ENCODE measurements at regions not wholly inside any gene's neighbourhood (a gene's known extent, or its start where the extent isn't known, plus 50 kb on each side); places are given as distances from the start of the nearest gene placed in this dataset.

DNA sequence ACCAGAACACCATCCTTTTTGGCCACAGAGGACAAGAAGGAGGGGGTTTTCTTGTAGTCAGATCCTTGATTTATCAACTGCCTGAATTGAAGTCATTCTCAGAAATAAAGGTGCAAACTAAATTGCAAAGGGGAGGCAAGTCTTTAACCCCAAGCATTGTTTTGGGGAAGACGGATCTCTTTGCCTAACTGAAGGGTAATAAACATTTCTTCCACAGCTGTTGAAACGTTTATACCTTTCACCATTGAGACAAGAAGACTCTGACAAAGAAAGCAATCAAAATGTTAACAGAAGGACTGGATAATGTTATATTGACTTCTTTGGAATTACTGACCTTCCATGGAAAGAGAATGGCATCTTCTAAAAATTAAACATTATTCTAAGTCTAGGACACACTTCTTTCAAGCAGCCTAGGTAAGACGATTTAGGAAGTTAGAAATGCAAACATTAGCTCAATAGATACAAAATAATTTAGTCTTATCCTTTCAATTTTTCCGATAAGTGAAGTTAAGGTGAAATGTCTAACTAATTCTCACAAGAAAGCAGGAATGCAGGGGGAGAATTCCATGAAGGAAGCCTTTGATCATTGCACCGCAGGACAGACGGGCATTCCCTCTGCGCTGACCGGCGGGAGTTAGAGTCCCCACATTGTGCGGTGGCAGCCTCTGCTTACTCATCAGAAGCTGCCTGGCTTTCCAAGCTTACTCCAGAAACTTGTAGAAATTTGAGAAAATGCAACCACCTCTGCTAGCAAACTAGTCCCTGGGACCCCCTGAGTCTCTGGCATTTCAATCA lies 69.4 kb upstream of the COPS8 start:
- DNase-seq, result no peak
- POLR2A ChIA-PET, result no interaction called here
- Histone ChIP-seq H3K9me3 (ENCODE audit: control extremely low read depth in 1 of 5, control insufficient read depth in 4 of 5, insufficient read depth in 2 of 5, low read depth in 1 of 5, low read length in 4 of 5) (peaks cover 0 to 3% (median 0%) of the 10 kb centered on the region in 5 experiments), H3K4me3 (ENCODE audit: control insufficient read depth in 1 of 7, extremely low read depth in 1 of 7, insufficient read depth in 4 of 7, low read depth in 2 of 7, low read length in 6 of 7) (no peak overlapping the region), H3K4me1 (ENCODE audit: control extremely low read depth in 1 of 4, control insufficient read depth in 4 of 4, insufficient read depth in 4 of 4, low read length in 3 of 4) (peaks cover 0 to 7% (median 0%) of the 10 kb centered on the region in 4 experiments), H3K27me3 (replicated peaks in 2 of 5; ENCODE audit: control insufficient read depth in 4 of 5, insufficient read depth in 5 of 5, low read length in 4 of 5) (peaks cover 0 to 1% (median 0%) of the 10 kb centered on the region in 5 experiments), H3K27ac (ENCODE audit: insufficient read depth in 1 of 2, low read depth in 1 of 2, low read length in 2 of 2, poor library complexity in 1 of 2, severe bottlenecking in 2 of 2) (no peak overlapping the region), H3K36me3 (ENCODE audit: control insufficient read depth in 4 of 4, insufficient read depth in 4 of 4, low read length in 3 of 4) (no peaks in the 10 kb centered on the region)
- 100% methylated on average over 7 of the region's 10 CpGs for WGBS (ENCODE audit: insufficient coverage)
- CTCF ChIA-PET, result interaction anchor here (0.9 kb wide), 1 partner anchor 11 kb away, joined by 3 read pairs; no protein-coding TSS in a partner anchor

DNA sequence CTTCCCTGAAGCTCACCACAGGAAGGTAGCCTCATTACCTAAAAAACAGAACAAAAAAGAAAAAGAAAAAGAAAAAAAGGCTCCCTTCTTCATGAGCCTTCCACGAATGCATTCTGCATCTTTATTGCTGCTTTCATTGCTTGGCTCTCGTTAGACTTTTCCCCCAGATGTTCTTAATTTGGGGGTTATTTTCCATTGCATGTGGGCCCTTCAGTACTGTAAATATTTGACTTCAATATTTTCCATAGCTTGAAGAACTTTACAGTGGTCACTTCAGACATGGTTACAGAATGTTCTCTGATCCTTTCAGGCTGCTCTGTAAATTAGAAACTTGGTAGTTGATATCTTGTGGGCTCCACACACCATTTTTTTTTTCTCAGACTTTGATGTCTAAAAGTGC lies 65.6 kb upstream of the COPS8 start:
- ChIA-PET POLR2A (no interaction called here), CTCF (no interaction called here)
- DNase-seq, result no peak
- no peak overlapping the region for H3K4me3 ChIP-seq (ENCODE audit: control insufficient read depth in 1 of 7, extremely low read depth in 1 of 7, insufficient read depth in 4 of 7, low read depth in 2 of 7, low read length in 6 of 7)
- H3K9me3 ChIP-seq (ENCODE audit: control extremely low read depth in 1 of 5, control insufficient read depth in 4 of 5, insufficient read depth in 2 of 5, low read depth in 1 of 5, low read length in 4 of 5), result peaks cover 0 to 3% (median 0%) of the 10 kb centered on the region in 5 experiments
- WGBS (ENCODE audit: insufficient coverage), result no CpG with 5 or more reads among the region's 2 CpGs
- no peaks in the 10 kb centered on the region for H3K36me3 ChIP-seq (ENCODE audit: control insufficient read depth in 4 of 4, insufficient read depth in 4 of 4, low read length in 3 of 4)
- peaks cover 0 to 4% (median 0%) of the 10 kb centered on the region in 4 experiments for H3K4me1 ChIP-seq (ENCODE audit: control extremely low read depth in 1 of 4, control insufficient read depth in 4 of 4, insufficient read depth in 4 of 4, low read length in 3 of 4)
- H3K27me3 ChIP-seq (replicated peaks in 2 of 5; ENCODE audit: control insufficient read depth in 4 of 5, insufficient read depth in 5 of 5, low read length in 4 of 5), result no peaks in the 10 kb centered on the region
- H3K27ac ChIP-seq (ENCODE audit: insufficient read depth in 1 of 2, low read depth in 1 of 2, low read length in 2 of 2, poor library complexity in 1 of 2, severe bottlenecking in 2 of 2), result no peak overlapping the region

DNA sequence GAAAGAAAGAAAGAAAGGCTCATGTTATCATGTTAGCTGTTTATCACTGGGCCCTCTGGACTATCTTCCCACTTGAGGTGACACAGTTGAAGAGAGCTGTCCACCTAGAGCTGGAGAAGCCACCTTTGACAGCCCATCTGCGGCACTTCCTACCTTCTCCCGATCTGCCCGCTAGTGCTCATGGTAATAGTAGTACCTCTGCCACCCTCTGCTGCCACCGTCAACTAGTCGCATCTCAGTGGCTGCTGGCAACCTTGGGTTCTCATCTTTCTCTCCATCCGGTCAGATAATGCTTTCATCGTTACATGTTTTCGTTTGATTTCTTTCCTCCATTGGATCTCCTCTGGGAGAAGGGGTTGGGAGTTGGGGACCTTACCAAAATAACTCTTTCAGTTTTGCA lies 63.2 kb upstream of the COPS8 start:
- peaks cover 0 to 1% (median 0%) of the 10 kb centered on the region in 5 experiments for H3K27me3 ChIP-seq (replicated peaks in 2 of 5; ENCODE audit: control insufficient read depth in 4 of 5, insufficient read depth in 5 of 5, low read length in 4 of 5)
- no peak overlapping the region for H3K27ac ChIP-seq (ENCODE audit: insufficient read depth in 1 of 2, low read depth in 1 of 2, low read length in 2 of 2, poor library complexity in 1 of 2, severe bottlenecking in 2 of 2)
- no peaks in the 10 kb centered on the region for H3K36me3 ChIP-seq (ENCODE audit: control insufficient read depth in 4 of 4, insufficient read depth in 4 of 4, low read length in 3 of 4)
- H3K4me3 ChIP-seq (ENCODE audit: control insufficient read depth in 1 of 7, extremely low read depth in 1 of 7, insufficient read depth in 4 of 7, low read depth in 2 of 7, low read length in 6 of 7), result no peak overlapping the region
- CTCF ChIA-PET, result no interaction called here
- WGBS (ENCODE audit: insufficient coverage), result 96% methylated on average over 7 of the region's 8 CpGs
- POLR2A ChIA-PET, result no interaction called here
- no peaks in the 10 kb centered on the region for H3K9me3 ChIP-seq (ENCODE audit: control extremely low read depth in 1 of 5, control insufficient read depth in 4 of 5, insufficient read depth in 2 of 5, low read depth in 1 of 5, low read length in 4 of 5)
- DNase-seq, result no peak
- peaks cover 0 to 4% (median 0%) of the 10 kb centered on the region in 4 experiments for H3K4me1 ChIP-seq (ENCODE audit: control extremely low read depth in 1 of 4, control insufficient read depth in 4 of 4, insufficient read depth in 4 of 4, low read length in 3 of 4)

DNA sequence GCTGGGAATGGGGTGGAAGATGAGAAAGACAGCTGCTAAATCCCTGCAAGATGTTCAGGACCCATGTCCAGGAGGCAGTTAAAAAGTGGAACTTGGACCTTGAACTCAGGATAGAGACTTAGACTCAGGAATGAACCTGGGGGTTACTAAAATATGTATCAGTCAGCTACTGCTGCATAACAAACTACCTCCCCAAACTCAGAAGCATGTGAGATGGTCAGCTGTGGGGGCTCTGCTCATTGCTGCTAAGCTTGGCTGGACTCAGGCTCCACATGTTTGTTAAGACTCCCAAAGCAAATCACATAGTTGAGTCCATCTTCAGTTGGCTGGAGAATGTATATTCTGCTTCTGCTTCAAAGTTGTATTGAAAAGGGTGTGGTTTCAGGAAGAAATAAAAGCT lies 61.4 kb upstream of the COPS8 start:
- Histone ChIP-seq H3K4me3 (ENCODE audit: control insufficient read depth in 1 of 7, extremely low read depth in 1 of 7, insufficient read depth in 4 of 7, low read depth in 2 of 7, low read length in 6 of 7) (no peak overlapping the region), H3K36me3 (ENCODE audit: control insufficient read depth in 4 of 4, insufficient read depth in 4 of 4, low read length in 3 of 4) (no peaks in the 10 kb centered on the region), H3K9me3 (ENCODE audit: control extremely low read depth in 1 of 5, control insufficient read depth in 4 of 5, insufficient read depth in 2 of 5, low read depth in 1 of 5, low read length in 4 of 5) (no peaks in the 10 kb centered on the region), H3K27me3 (replicated peaks in 2 of 5; ENCODE audit: control insufficient read depth in 4 of 5, insufficient read depth in 5 of 5, low read length in 4 of 5) (peaks cover 0 to 1% (median 0%) of the 10 kb centered on the region in 5 experiments), H3K4me1 (ENCODE audit: control extremely low read depth in 1 of 4, control insufficient read depth in 4 of 4, insufficient read depth in 4 of 4, low read length in 3 of 4) (peaks cover 0 to 4% (median 0%) of the 10 kb centered on the region in 4 experiments), H3K27ac (ENCODE audit: insufficient read depth in 1 of 2, low read depth in 1 of 2, low read length in 2 of 2, poor library complexity in 1 of 2, severe bottlenecking in 2 of 2) (no peak overlapping the region)
- no peak for DNase-seq
- CTCF ChIA-PET, result interaction anchor here (0.6 to 4.3 kb wide), 2 partner anchors 13 to 671 kb away, joined by 3 to 28 read pairs; no protein-coding TSS in a partner anchor
- POLR2A ChIA-PET, result no interaction called here

DNA sequence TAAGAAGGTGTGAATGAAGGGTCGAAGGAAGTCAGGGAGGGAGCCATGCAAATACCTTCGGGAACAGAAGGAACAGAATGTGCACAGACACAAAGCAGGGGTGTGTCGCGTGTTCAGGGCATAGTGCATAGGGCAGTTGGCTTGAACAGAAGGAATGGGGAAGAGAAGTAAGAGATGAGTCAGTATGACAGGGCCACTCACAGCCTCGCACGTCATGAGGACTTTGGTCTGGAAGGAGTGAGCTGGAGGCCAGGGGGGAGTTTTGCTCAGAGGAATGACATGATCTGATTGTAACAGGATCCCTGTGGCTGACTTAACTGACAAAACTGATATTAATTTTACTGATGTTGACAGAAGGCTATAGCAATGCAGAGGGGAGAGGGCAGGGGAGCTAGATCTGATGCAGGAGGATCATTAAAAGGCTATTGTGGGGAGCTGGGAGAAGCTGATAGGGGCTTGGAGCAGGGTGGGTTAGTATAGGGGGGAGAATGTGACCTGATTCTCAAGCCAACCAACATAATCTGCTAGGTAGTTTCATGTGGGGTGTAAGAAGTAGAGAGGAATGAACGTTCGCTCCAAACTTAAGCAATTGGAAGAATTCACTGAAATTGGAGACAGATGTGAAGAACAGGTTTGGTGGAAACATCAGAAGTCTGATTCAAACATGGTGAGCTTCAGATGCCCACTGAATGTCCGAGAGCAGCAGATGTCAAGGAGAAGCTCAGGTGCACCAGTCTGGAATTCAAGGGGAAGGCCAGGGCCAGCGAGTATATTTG lies 60.4 kb upstream of the COPS8 start:
- no peak overlapping the region for H3K4me3 ChIP-seq (ENCODE audit: control insufficient read depth in 1 of 7, extremely low read depth in 1 of 7, insufficient read depth in 4 of 7, low read depth in 2 of 7, low read length in 6 of 7)
- CTCF ChIA-PET, result interaction anchor here (0.8 to 4.3 kb wide), 4 partner anchors 39 to 676 kb away, joined by 3 to 28 read pairs (median 8); no protein-coding TSS in a partner anchor
- WGBS (ENCODE audit: insufficient coverage), result 94% methylated on average over 10 of the region's 10 CpGs
- DNase-seq, result no peak
- H3K9me3 ChIP-seq (ENCODE audit: control extremely low read depth in 1 of 5, control insufficient read depth in 4 of 5, insufficient read depth in 2 of 5, low read depth in 1 of 5, low read length in 4 of 5), result no peaks in the 10 kb centered on the region
- peaks cover 0 to 1% (median 0%) of the 10 kb centered on the region in 5 experiments for H3K27me3 ChIP-seq (replicated peaks in 2 of 5; ENCODE audit: control insufficient read depth in 4 of 5, insufficient read depth in 5 of 5, low read length in 4 of 5)
- no peak overlapping the region for H3K27ac ChIP-seq (ENCODE audit: insufficient read depth in 1 of 2, low read depth in 1 of 2, low read length in 2 of 2, poor library complexity in 1 of 2, severe bottlenecking in 2 of 2)
- H3K4me1 ChIP-seq (ENCODE audit: control extremely low read depth in 1 of 4, control insufficient read depth in 4 of 4, insufficient read depth in 4 of 4, low read length in 3 of 4), result no peaks in the 10 kb centered on the region
- POLR2A ChIA-PET, result no interaction called here
- H3K36me3 ChIP-seq (ENCODE audit: control insufficient read depth in 4 of 4, insufficient read depth in 4 of 4, low read length in 3 of 4), result no peaks in the 10 kb centered on the region

DNA sequence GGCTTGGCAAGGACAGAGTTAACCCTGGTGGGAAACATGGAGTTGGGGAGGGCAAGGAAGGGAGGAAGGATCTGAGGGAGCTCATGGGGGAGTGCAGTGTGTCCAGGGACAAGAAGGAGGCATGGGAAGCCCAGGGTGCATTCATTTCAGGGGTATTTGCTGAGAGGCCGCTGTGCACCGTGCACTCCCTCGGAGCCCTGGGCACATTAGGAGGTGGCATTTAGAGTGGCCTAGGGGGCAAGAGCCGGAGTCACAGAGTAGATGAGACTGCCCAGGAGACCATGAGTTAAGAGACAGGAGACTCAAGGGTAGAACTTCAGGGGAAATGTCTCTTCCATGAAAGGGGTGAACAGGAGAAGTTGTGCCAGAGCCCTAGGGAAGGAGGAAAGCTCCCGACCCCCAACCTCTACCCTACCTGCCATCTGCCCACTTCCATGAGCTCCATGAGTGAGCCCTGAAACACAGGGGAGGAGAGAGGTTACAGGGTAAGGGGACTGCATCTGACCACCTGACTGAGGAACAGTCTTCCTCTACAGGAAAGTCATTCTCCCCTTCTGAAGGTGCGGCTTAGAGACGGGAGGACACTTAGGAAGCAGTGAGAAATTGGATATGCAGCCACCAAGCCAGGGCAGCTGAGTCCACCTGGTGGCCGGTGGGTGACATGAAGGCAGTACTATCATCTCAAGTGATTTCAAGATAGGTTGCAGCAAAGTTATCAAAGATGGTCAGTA lies 58.5 kb upstream of the COPS8 start:
- peaks cover 0 to 1% (median 0%) of the 10 kb centered on the region in 5 experiments for H3K27me3 ChIP-seq (replicated peaks in 2 of 5; ENCODE audit: control insufficient read depth in 4 of 5, insufficient read depth in 5 of 5, low read length in 4 of 5)
- ChIA-PET POLR2A (interaction anchor here (0.7 kb wide), 1 partner anchor 563 kb away, joined by 3 read pairs; no protein-coding TSS in a partner anchor), CTCF (interaction anchor here (0.6 to 4.3 kb wide), 10 partner anchors 11 to 684 kb away, joined by 3 to 28 read pairs (median 3); partner anchors contain the start of gene ACKR3)
- no peaks in the 10 kb centered on the region for H3K9me3 ChIP-seq (ENCODE audit: control extremely low read depth in 1 of 5, control insufficient read depth in 4 of 5, insufficient read depth in 2 of 5, low read depth in 1 of 5, low read length in 4 of 5)
- H3K4me1 ChIP-seq (ENCODE audit: control extremely low read depth in 1 of 4, control insufficient read depth in 4 of 4, insufficient read depth in 4 of 4, low read length in 3 of 4), result no peaks in the 10 kb centered on the region
- no peak overlapping the region for H3K27ac ChIP-seq (ENCODE audit: insufficient read depth in 1 of 2, low read depth in 1 of 2, low read length in 2 of 2, poor library complexity in 1 of 2, severe bottlenecking in 2 of 2)
- peak; percentile 39 to 63 (median 58) for DNase-seq
- no peak overlapping the region for H3K4me3 ChIP-seq (ENCODE audit: control insufficient read depth in 1 of 7, extremely low read depth in 1 of 7, insufficient read depth in 4 of 7, low read depth in 2 of 7, low read length in 6 of 7)
- 69% methylated on average over 5 of the region's 8 CpGs for WGBS (ENCODE audit: insufficient coverage)
- H3K36me3 ChIP-seq (ENCODE audit: control insufficient read depth in 4 of 4, insufficient read depth in 4 of 4, low read length in 3 of 4), result no peaks in the 10 kb centered on the region
